C4-2B (cell line): ENCODE measurements at regions not wholly inside any gene's neighbourhood (a gene's known extent, or its start where the extent isn't known, plus 50 kb on each side); places are given as distances from the start of the nearest gene placed in this dataset.

ENCODE experiments used
- CTCF ChIP-seq: fragments of 450-650 bp; conservative IDR thresholded peaks from 2 replicates; pipeline ENCODE4 v1.5.1; 2017; ENCODE audit warnings: mild to moderate bottlenecking
- ZFX ChIP-seq: fragments of 450-650 bp; IDR thresholded peaks from 2 replicates; pipeline ENCODE4 v1.6.1; 2017

- TF ChIP-seq CTCF (no peak), ZFX (no peak)
These were observed 723.8 kb downstream of the MATN1 start for GRCh38 chr1:29999595-29999994.
